MM.1S (cell line): ENCODE measurements at regions not wholly inside any gene's neighbourhood (a gene's known extent, or its start where the extent isn't known, plus 50 kb on each side); places are given as distances from the start of the nearest gene placed in this dataset.

Experiments used
- CTCF ChIP-seq: fragments of 300-600 bp; sonication (generic); IDR thresholded peaks from 2 replicates; pipeline ENCODE4 v1.5.1; 2016; ENCODE audit warnings: antibody characterized with exemption, low read length, mixed read lengths
- EZH2 ChIP-seq: fragments of 300-600 bp; sonication (generic); optimal IDR thresholded peaks from 2 replicates; pipeline ENCODE3; 2017; ENCODE audit warnings: low read depth, mild to moderate bottlenecking, antibody characterized with exemption, low read length, mixed read lengths
- EZH2phosphoT487 ChIP-seq: fragments of 300-600 bp; sonication (generic); IDR thresholded peaks from 2 replicates; pipeline ENCODE4 v1.6.1; 2018; ENCODE audit warnings: antibody characterized with exemption, low read length

- TF ChIP-seq CTCF (no peak), EZH2 (no peak), EZH2phosphoT487 (no peak)
Measured at GRCh38 chr14:100434033-100434601, 111.0 kb downstream of the SLC25A47 start.
